Effector memory CD8-positive, alpha-beta T cell (primary cell): ENCODE measurements at regions not wholly inside any gene's neighbourhood (a gene's known extent, or its start where the extent isn't known, plus 50 kb on each side); places are given as distances from the start of the nearest gene placed in this dataset.

Source experiments
- ATAC-seq: fragments of 150-1000 bp; cut with Tn5 transposase; replicated peaks from 2 replicates; pipeline ENCODE4 v1.10.0; 2021; ENCODE audit warnings: mild to moderate bottlenecking, moderate library complexity
- DNase-seq, 3 experiments: peaks; one replicate each; pipeline ENCODE4 v3.0.0; 2021
- H3K27ac Mint-ChIP-seq, 2 donors: one replicate each; pipeline ENCODE4 v1.8.0; 2022; ENCODE audit warnings: mild to moderate bottlenecking in 2 of 2, mixed read lengths in 2 of 2, moderate library complexity in 2 of 2
- H3K27me3 Mint-ChIP-seq, 2 donors: one replicate each; pipeline ENCODE4 v1.8.0; 2022; ENCODE audit warnings: mixed read lengths in 2 of 2
- H3K36me3 Mint-ChIP-seq: one replicate; pipeline ENCODE4 v1.8.0; 2022; ENCODE audit warnings: mild to moderate bottlenecking, moderate library complexity, mixed read lengths; ENCODE audit not compliant: insufficient read depth
- H3K4me1 Mint-ChIP-seq, 2 donors: one replicate each; pipeline ENCODE4 v1.8.0; 2022; ENCODE audit warnings: low read depth in 2 of 2, mixed read lengths in 2 of 2
- H3K4me3 Mint-ChIP-seq, 2 donors: one replicate each; pipeline ENCODE4 v1.8.0; 2022; ENCODE audit warnings: mild to moderate bottlenecking in 2 of 2, mixed read lengths in 2 of 2, moderate library complexity in 2 of 2
- H3K9me3 Mint-ChIP-seq, 2 donors: one replicate each; pipeline ENCODE4 v1.8.0; 2022; ENCODE audit warnings: mixed read lengths in 2 of 2

- no peak overlapping the region for H3K27ac Mint-ChIP-seq
- ATAC-seq (no peak), DNase-seq (no peak)
- no peak overlapping the region for H3K4me3 Mint-ChIP-seq
- H3K9me3 Mint-ChIP-seq = peaks cover 0 to 6% of the 10 kb centered on the region in 2 donors
- H3K4me1 Mint-ChIP-seq = no peaks in the 10 kb centered on the region
- H3K36me3 Mint-ChIP-seq = peaks cover 3% of the 10 kb centered on the region
- H3K27me3 Mint-ChIP-seq = peaks cover 0 to 35% of the 10 kb centered on the region in 2 donors
These were observed 238.3 kb upstream of the RAB6C start for GRCh38 chr2:129741165-129741564.

- Mint-ChIP-seq H3K4me1 (no peaks in the 10 kb centered on the region), H3K4me3 (no peak overlapping the region), H3K27me3 (peaks cover 0 to 39% of the 10 kb centered on the region in 2 donors), H3K27ac (no peak overlapping the region), H3K9me3 (peaks cover 0 to 10% of the 10 kb centered on the region in 2 donors), H3K36me3 (peaks cover 3% of the 10 kb centered on the region)
- DNase-seq = no peak
- no peak for ATAC-seq
These were observed 237.8 kb upstream of the RAB6C start for GRCh38 chr2:129741623-129742022.

GRCh38 chr2:129742415-129743180 lies 236.9 kb upstream of the RAB6C start:
- Mint-ChIP-seq H3K27ac (no peak overlapping the region), H3K4me1 (no peaks in the 10 kb centered on the region), H3K4me3 (no peak overlapping the region), H3K9me3 (peaks cover 0 to 10% of the 10 kb centered on the region in 2 donors), H3K27me3 (peaks cover 0 to 43% of the 10 kb centered on the region in 2 donors), H3K36me3 (peaks cover 3% of the 10 kb centered on the region)
- ATAC-seq = no peak
- no peak for DNase-seq

GRCh38 chr2:129744141-129744540 lies 235.3 kb upstream of the RAB6C start:
- DNase-seq (no peak), ATAC-seq (no peak)
- peaks cover 0 to 10% of the 10 kb centered on the region in 2 donors for H3K9me3 Mint-ChIP-seq
- H3K27me3 Mint-ChIP-seq = peaks cover 6 to 48% of the 10 kb centered on the region in 2 donors
- no peak overlapping the region for H3K27ac Mint-ChIP-seq
- no peak overlapping the region for H3K4me3 Mint-ChIP-seq
- H3K36me3 Mint-ChIP-seq = peaks cover 2% of the 10 kb centered on the region
- no peaks in the 10 kb centered on the region for H3K4me1 Mint-ChIP-seq

GRCh38 chr2:129744649-129745048 lies 234.8 kb upstream of the RAB6C start:
- Mint-ChIP-seq H3K27me3 (peaks cover 10 to 52% of the 10 kb centered on the region in 2 donors), H3K4me3 (no peak overlapping the region), H3K9me3 (peaks cover 0 to 10% of the 10 kb centered on the region in 2 donors), H3K27ac (no peak overlapping the region), H3K36me3 (no peaks in the 10 kb centered on the region), H3K4me1 (no peaks in the 10 kb centered on the region)
- DNase-seq = no peak
- ATAC-seq = no peak

GRCh38 chr2:129747500-129748125 lies 231.9 kb upstream of the RAB6C start:
- H3K36me3 Mint-ChIP-seq = peaks cover 5% of the 10 kb centered on the region

GRCh38 chr2:129748250-129748649 lies 231.2 kb upstream of the RAB6C start:
- Mint-ChIP-seq H3K9me3 (peaks cover 0 to 10% of the 10 kb centered on the region in 2 donors), H3K4me3 (no peak overlapping the region), H3K36me3 (peaks cover 6% of the 10 kb centered on the region), H3K27me3 (peaks cover 10 to 31% of the 10 kb centered on the region in 2 donors), H3K4me1 (no peaks in the 10 kb centered on the region), H3K27ac (no peak overlapping the region)
- DNase-seq (no peak), ATAC-seq (no peak)

More at GRCh38 chr2:129747500-129748125, 231.9 kb upstream of the RAB6C start:
- H3K4me3 Mint-ChIP-seq = no peak overlapping the region
- DNase-seq = no peak
- H3K4me1 Mint-ChIP-seq = no peaks in the 10 kb centered on the region
- peaks cover 0 to 10% of the 10 kb centered on the region in 2 donors for H3K9me3 Mint-ChIP-seq
- ATAC-seq = no peak
- H3K27me3 Mint-ChIP-seq = peaks cover 10 to 31% of the 10 kb centered on the region in 2 donors
- H3K27ac Mint-ChIP-seq = no peak overlapping the region

GRCh38 chr2:129748653-129749052 lies 230.8 kb upstream of the RAB6C start:
- Mint-ChIP-seq H3K4me1 (no peaks in the 10 kb centered on the region), H3K27me3 (peaks cover 10 to 31% of the 10 kb centered on the region in 2 donors), H3K36me3 (peaks cover 6% of the 10 kb centered on the region), H3K27ac (no peak overlapping the region), H3K9me3 (peaks cover 0 to 10% of the 10 kb centered on the region in 2 donors), H3K4me3 (no peak overlapping the region)
- DNase-seq = no peak
- ATAC-seq = no peak

GRCh38 chr2:129751409-129751808 lies 228.1 kb upstream of the RAB6C start:
- peaks cover 0 to 2% of the 10 kb centered on the region in 2 donors for H3K9me3 Mint-ChIP-seq
- ATAC-seq (no peak), DNase-seq (no peak)
- H3K27me3 Mint-ChIP-seq = peaks cover 10 to 25% of the 10 kb centered on the region in 2 donors
- H3K27ac Mint-ChIP-seq = no peak overlapping the region
- no peaks in the 10 kb centered on the region for H3K4me1 Mint-ChIP-seq
- H3K4me3 Mint-ChIP-seq = no peak overlapping the region
- H3K36me3 Mint-ChIP-seq = peaks cover 6% of the 10 kb centered on the region

- DNase-seq (no peak), ATAC-seq (no peak)
- Mint-ChIP-seq H3K4me3 (no peak overlapping the region), H3K9me3 (no peaks in the 10 kb centered on the region), H3K36me3 (peaks cover 6% of the 10 kb centered on the region), H3K27me3 (peaks cover 10 to 20% of the 10 kb centered on the region in 2 donors), H3K27ac (no peak overlapping the region), H3K4me1 (no peaks in the 10 kb centered on the region)
These were observed 227.3 kb upstream of the RAB6C start for GRCh38 chr2:129752176-129752575.

- Mint-ChIP-seq H3K27me3 (peaks cover 10 to 20% of the 10 kb centered on the region in 2 donors), H3K4me3 (no peak overlapping the region), H3K9me3 (no peaks in the 10 kb centered on the region), H3K4me1 (no peaks in the 10 kb centered on the region), H3K27ac (no peak overlapping the region), H3K36me3 (peaks cover 6% of the 10 kb centered on the region)
- ATAC-seq = no peak
- no peak for DNase-seq
These were observed 226.8 kb upstream of the RAB6C start for GRCh38 chr2:129752686-129753085.

GRCh38 chr2:129753261-129753660 lies 226.2 kb upstream of the RAB6C start:
- ATAC-seq = no peak
- Mint-ChIP-seq H3K9me3 (no peaks in the 10 kb centered on the region), H3K4me3 (no peak overlapping the region)

GRCh38 chr2:129754421-129754820 lies 225.0 kb upstream of the RAB6C start:
- DNase-seq (no peak), ATAC-seq (no peak)
- H3K27me3 Mint-ChIP-seq = peaks cover 1 to 12% of the 10 kb centered on the region in 2 donors
- H3K27ac Mint-ChIP-seq = no peak overlapping the region
- H3K9me3 Mint-ChIP-seq = no peaks in the 10 kb centered on the region
- H3K36me3 Mint-ChIP-seq = peaks cover 6% of the 10 kb centered on the region
- no peaks in the 10 kb centered on the region for H3K4me1 Mint-ChIP-seq
- H3K4me3 Mint-ChIP-seq = no peak overlapping the region

More at GRCh38 chr2:129753261-129753660, 226.2 kb upstream of the RAB6C start:
- Mint-ChIP-seq H3K36me3 (peaks cover 6% of the 10 kb centered on the region), H3K27ac (no peak overlapping the region), H3K27me3 (peaks cover 10 to 20% of the 10 kb centered on the region in 2 donors), H3K4me1 (no peaks in the 10 kb centered on the region)
- DNase-seq = no peak

- DNase-seq = no peak
- ATAC-seq = no peak
- H3K9me3 Mint-ChIP-seq = no peaks in the 10 kb centered on the region
- no peak overlapping the region for H3K4me3 Mint-ChIP-seq
- no peak overlapping the region for H3K27ac Mint-ChIP-seq
- peaks cover 0 to 11% of the 10 kb centered on the region in 2 donors for H3K27me3 Mint-ChIP-seq
- no peaks in the 10 kb centered on the region for H3K4me1 Mint-ChIP-seq
- peaks cover 6% of the 10 kb centered on the region for H3K36me3 Mint-ChIP-seq
These were observed 224.6 kb upstream of the RAB6C start for GRCh38 chr2:129754831-129755230.
